ENCODE measurements at regions not wholly inside any gene's neighbourhood (a gene's known extent, or its start where the extent isn't known, plus 50 kb on each side); places are given as distances from the start of the nearest gene placed in this dataset.
"Not testable (repeated sequence)": the region's sequence is repeated elsewhere in the genome, so short reads cannot be mapped to it uniquely, and the experiment has no call there.

GRCh38 chr4:94015956-94016355, 187.4 kb downstream of the ATOH1 start:
- no peak for DNase-seq

DNA sequence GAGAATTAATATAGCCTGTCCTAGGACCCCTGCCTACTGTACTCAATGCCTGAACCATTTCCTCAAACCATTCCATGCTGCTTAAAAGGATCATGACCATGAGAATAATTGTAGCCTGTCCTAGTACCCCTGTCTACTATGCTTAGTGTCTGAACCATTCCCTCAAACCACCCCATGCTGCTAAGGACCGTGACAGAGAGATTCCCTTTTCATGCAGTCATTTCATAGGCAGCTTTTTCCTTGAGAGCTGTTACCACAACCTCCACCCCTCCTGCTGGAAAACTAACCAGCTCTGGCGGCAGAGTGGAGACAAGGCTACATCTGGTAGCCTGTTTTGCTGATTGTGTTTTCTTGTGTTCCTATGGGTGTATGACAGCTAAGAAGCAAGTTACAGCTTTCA, 174.9 kb upstream of the SMARCAD1 start:
- no peak for DNase-seq

GRCh38 chr4:94036964-94037363, 170.7 kb upstream of the SMARCAD1 start:
- no peak for DNase-seq

DNA sequence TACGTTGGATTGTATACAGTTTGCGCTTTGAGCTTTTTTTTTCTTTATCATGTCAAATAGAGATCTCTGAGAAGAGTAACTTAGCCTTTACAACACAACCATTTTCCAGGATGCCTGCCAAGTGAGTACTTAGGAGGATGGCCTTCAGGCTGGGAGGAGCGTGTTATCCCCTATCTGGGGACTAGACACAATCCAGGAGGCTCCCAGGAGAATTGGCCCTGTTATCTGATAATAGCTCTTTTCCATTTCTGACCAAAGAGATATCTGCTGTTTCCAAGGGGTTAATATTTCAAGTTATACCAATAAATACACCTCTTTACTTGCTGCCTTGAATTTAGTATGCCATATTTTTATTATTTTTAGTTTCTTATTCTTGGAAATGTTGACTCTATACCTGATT, 169.5 kb upstream of the SMARCAD1 start:
- DNase-seq: no peak

DNA sequence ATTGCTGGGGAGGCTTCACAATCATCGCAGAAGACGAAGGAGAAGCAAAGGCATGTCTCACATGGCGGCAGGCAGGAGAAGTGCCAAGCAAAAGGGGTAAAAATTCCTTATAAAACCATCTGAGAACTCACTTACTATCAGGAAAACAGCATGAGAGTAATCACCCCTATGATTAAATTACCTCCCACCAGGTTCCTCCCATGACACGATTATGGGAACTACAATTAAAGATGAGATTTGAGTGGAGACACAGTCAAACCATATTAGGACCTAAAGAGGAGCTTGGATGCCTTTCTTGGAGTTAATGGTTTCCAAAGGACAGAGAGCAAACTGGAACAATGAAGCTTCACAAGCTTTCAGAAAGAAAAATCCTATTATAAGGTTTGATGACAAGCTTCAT, 168.4 kb upstream of the SMARCAD1 start:
- DNase-seq: no peak

DNA sequence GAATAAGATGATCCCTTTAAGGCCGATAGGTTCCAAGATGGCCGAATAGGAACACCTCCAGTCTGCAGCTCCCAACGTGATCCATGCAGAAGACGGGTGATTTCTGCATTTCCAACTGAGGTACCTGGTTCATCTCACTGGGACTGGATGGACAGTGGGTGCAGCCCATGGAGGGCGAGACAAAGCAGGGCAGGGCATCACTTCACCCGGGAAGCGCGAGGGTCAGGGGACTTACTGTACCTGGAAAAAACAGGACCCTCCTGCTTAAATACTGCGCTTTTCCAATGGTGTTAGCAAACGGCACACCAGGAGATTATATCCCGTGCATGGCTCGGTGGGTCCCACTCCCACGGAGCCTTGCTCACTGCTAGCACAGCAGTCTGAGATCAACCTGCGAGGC, 163.2 kb upstream of the SMARCAD1 start:
- not testable (repeated sequence) for DNase-seq

DNA sequence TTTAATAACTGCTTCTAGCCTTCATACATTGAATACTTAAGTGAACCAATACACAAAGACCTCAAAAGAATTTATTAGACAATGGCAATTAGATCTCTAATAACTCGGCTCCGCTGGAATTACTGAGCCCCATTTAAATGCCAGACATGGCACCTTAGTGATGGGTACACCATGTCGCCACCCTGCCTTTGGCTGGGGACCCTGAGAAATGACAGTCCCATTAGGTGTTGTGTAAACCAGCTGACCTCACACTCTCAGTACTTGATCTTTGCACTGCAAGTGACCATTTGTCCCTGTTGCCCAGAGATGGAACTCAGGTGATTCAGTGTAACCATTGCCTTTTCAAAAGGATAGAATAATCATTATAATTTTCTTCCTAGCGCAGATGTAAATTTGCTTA, 144.6 kb upstream of the SMARCAD1 start:
- DNase-seq: no peak

GRCh38 chr4:94068753-94069719, 138.6 kb upstream of the SMARCAD1 start:
- no peak for DNase-seq

GRCh38 chr4:94076498-94076897, 131.2 kb upstream of the SMARCAD1 start:
- DNase-seq: no peak

DNA sequence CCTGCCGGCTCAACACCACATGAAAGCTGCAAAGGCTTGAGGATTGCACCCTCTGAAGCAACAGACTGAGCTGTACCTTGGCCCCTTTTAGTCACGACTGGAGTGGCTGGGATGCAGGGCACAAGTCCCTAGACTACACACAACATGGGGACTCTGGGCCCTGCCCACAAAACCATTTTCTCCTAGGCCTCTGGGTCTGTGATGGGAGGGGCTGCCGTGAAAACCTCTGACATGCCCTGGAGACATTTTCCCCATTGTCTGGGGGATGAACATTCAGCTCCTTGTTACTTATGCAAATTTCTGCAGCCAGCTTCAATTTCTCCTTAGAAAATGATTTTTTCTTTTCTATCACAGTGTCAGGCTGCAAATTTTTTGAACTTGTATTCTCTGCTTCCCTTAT, 123.5 kb upstream of the SMARCAD1 start:
- DNase-seq: no peak

GRCh38 chr4:94099141-94099540, 108.5 kb upstream of the SMARCAD1 start:
- not testable (repeated sequence) for DNase-seq

DNA sequence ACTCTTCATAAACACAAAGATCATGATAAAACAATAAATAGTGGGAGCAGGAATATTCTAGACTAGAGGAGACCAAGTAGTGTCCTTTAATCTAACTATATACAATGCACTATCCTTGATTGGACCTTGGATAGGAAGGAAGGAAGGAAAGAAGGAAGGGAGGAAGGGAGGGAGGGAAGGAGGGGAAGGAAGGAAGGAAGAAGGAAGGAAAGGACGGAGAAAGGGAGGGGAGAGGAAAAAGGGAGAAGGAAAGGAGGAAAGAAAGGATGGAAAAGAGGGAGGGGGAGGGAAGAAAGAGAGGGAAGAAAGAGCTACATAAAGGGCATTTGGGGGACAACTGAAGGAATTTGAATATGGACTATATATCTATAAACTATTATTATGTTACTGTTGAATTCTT, 95.0 kb upstream of the SMARCAD1 start:
- DNase-seq: no peak

DNA sequence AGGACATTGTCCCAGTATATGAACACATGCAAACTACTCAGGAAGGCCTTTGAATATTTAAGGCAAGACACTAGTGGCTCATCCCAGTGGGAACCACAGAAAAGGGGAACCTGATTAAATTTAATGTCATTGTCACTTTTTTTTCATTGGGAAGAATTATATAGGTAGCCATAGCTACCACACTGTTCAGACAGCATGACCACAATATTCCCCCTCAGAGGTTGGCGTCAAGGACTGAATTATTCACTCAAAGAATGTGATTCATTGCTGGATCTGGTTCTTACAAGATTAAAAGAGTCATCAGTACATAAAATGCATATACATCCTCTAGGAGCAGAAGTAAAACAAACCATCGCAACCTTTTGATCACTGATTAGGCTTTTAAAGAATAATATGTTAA, 92.0 kb upstream of the SMARCAD1 start:
- no peak for DNase-seq

DNA sequence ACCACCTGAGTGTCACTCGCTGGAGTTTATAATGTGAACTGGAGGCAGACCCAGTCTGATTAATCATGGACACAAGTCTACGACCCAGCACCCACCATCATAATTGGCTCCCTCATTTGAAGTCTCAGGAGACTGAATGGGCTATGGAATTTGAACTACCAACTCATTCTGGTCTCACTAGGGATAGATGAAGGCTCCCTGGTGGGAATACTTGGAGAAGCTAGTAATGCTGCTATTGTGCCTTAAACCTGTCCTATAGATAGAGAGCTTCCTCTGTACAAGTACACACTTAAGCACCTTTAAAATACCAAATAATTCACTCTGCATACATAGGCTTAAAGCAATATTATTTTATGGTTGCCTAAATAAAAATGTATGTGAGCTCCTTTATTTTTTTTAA, 90.8 kb upstream of the SMARCAD1 start:
- DNase-seq: no peak

DNA sequence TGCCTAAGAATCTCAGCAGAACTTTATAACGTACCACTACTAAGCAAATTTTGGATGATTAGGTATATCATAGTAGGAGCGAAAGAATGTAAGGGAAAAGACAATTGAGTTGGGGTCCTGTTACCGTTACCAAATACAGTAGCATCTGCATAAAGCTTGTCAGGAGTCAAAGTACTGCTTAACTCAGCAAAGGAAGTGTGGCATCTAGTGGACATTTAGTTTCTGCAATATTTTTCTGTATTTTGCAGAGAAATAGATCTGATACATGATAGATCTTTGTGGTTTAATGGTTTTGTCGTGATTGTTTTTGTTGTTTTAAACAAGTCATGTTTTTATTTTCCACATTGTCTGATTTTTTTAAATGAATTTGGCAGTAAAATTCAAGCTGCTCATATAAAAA, 81.0 kb upstream of the SMARCAD1 start:
- no peak for DNase-seq

- peak; percentile 5 for DNase-seq
These were observed 79.8 kb upstream of the SMARCAD1 start for GRCh38 chr4:94127707-94128328.

DNA sequence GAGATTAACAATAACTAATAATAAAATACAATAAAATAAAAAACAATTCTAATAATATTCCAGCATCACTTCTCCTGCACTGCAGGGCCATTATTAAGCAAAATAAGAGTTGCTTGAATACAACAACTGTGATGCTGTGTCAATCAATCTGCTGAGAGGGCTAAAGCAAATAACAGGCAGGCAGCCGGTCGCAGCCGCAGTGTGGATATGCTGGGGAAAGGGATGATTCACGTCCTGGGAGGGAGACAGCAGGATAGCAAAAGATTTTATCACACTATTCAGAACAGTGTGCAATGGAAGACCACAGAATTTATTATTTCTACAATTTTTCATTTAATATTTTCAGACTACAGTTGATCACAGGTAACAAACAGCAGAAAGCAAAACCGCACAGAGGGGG, 76.5 kb upstream of the SMARCAD1 start:
- no peak for DNase-seq

- DNase-seq: no peak
These were observed 72.0 kb upstream of the SMARCAD1 start for GRCh38 chr4:94135701-94136100.

GRCh38 chr4:94139931-94140612, 67.6 kb upstream of the SMARCAD1 start:
- DNase-seq: no peak

DNA sequence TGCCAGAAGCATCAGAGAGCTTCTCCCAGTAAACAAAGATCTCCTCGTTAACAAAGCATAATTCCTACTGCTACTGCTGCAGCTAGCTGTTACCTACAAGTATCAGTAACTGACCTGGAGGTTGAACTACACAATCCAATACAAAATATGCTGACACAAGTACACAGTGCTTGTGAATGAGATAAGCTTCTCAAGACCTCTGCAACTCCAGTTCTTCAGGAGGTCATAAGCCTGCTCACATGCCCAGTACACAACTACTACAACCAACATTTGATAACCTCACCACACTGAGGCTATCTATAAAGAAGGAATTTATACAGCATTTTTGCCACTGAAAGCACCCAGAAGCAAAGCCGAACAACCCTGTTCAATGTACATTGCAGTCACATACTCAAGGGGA, 66.7 kb upstream of the SMARCAD1 start:
- DNase-seq: no peak

DNA sequence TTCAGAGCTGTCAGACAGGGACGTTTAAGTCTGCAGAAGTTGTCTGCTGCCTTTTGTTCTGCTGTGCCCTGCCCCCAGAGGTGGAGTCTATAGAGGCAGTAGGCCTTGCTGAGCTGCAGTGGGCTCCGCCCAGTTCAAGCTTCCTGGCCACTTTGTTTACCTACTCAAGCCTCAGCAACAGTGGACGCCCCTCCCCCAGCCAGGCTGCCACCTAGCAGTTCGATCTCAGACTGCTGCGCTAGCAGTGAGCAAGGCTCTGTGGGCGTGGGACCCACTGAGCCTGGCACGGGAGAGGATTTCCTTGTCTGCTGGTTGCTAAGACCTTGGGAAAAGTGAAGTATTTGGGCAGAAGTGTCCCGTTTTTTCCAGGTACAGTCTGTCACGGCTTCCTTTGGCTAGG, 59.6 kb upstream of the SMARCAD1 start:
- DNase-seq: not testable (repeated sequence)

GRCh38 chr4:94152466-94152865, 55.2 kb upstream of the SMARCAD1 start:
- DNase-seq: no peak

- DNase-seq: not testable (repeated sequence)
These were observed 52.3 kb upstream of the SMARCAD1 start for GRCh38 chr4:94155404-94155803.

- no peak for DNase-seq
These were observed 50.8 kb upstream of the SMARCAD1 start for GRCh38 chr4:94156826-94157225.
